A673 (cell line): ENCODE measurements at regions not wholly inside any gene's neighbourhood (a gene's known extent, or its start where the extent isn't known, plus 50 kb on each side); places are given as distances from the start of the nearest gene placed in this dataset.

Experiments
- EZH2 ChIP-seq: fragments of 200-600 bp; sonication (generic); IDR thresholded peaks from 2 replicates; pipeline ENCODE4 v1.6.1; 2017; ENCODE audit warnings: borderline replicate concordance, low read depth, mild to moderate bottlenecking, mixed read lengths, antibody characterized with exemption, low read length; ENCODE audit not compliant: poor library complexity, severe bottlenecking
- TF ChIP-seq, protein P1 (sequence below): fragments of 300-800, 200-600 bp; sonication (generic); conservative IDR thresholded peaks from 2 replicates; pipeline ENCODE4 v1.5.1; 2017; ENCODE audit warnings: low read depth, mild to moderate bottlenecking, antibody characterized with exemption, low read length, moderate library complexity, mixed read lengths

GRCh38 chr13:30561511-30561910, 56.2 kb upstream of the USPL1 start:
- TF ChIP-seq, protein P1, sequence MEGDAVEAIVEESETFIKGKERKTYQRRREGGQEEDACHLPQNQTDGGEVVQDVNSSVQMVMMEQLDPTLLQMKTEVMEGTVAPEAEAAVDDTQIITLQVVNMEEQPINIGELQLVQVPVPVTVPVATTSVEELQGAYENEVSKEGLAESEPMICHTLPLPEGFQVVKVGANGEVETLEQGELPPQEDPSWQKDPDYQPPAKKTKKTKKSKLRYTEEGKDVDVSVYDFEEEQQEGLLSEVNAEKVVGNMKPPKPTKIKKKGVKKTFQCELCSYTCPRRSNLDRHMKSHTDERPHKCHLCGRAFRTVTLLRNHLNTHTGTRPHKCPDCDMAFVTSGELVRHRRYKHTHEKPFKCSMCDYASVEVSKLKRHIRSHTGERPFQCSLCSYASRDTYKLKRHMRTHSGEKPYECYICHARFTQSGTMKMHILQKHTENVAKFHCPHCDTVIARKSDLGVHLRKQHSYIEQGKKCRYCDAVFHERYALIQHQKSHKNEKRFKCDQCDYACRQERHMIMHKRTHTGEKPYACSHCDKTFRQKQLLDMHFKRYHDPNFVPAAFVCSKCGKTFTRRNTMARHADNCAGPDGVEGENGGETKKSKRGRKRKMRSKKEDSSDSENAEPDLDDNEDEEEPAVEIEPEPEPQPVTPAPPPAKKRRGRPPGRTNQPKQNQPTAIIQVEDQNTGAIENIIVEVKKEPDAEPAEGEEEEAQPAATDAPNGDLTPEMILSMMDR, result no peak
- no peak for TF ChIP-seq EZH2
